GM23248 (cell line): ENCODE measurements at regions not wholly inside any gene's neighbourhood (a gene's known extent, or its start where the extent isn't known, plus 50 kb on each side); places are given as distances from the start of the nearest gene placed in this dataset.

Experiments used
- EZH2 ChIP-seq: fragments of 200-600 bp; sonication (generic); IDR thresholded peaks from 2 replicates; pipeline ENCODE4 v1.6.1; 2018; ENCODE audit warnings: antibody characterized with exemption, mild to moderate bottlenecking; ENCODE audit not compliant: insufficient read depth, poor library complexity, severe bottlenecking
- EZH2phosphoT487 ChIP-seq: fragments of 200-600 bp; sonication (generic); IDR thresholded peaks from 2 replicates; pipeline ENCODE4 v1.6.1; 2018; ENCODE audit warnings: antibody characterized with exemption, moderate library complexity, mild to moderate bottlenecking, low read depth; ENCODE audit not compliant: insufficient read depth

GRCh38 chr10:131799429-131799828, 101.4 kb upstream of the PPP2R2D start:
- TF ChIP-seq EZH2phosphoT487 (no peak), EZH2 (no peak)
